ENCODE measurements at regions not wholly inside any gene's neighbourhood (a gene's known extent, or its start where the extent isn't known, plus 50 kb on each side); places are given as distances from the start of the nearest gene placed in this dataset.

- DNase-seq (ENCODE audit: low read depth, low spot score): no peak
- TF ChIP-seq CTCF (IDR thresholded peaks at IDR 0.05; ENCODE audit: insufficient read depth, low read length, missing control alignments): no peak
- ChIA-PET CTCF (interaction anchor here (1.2 to 2.4 kb wide), 3 partner anchors 10 to 336 kb away, joined by 3 to 14 read pairs (median 5); no protein-coding TSS in a partner anchor), POLR2A (no interaction called here)
- no peak overlapping the region for H3K4me3 ChIP-seq (ENCODE audit: low read depth, low read length)
Observed at GRCh38 chr5:54854883-54855581, 130.4 kb downstream of the ESM1 start.

- ChIA-PET POLR2A (no interaction called here), CTCF (interaction anchor here (0.9 to 5.0 kb wide), 6 partner anchors 15 to 363 kb away, joined by 3 to 38 read pairs (median 4); partner anchors contain the start of gene SNX18)
- TF ChIP-seq CTCF (IDR thresholded peaks at IDR 0.05; ENCODE audit: insufficient read depth, low read length, missing control alignments): no peak
Observed at GRCh38 chr5:54852007-54852406, 133.4 kb downstream of the ESM1 start.

GRCh38 chr5:54851449-54851848 lies 133.9 kb downstream of the ESM1 start:
- CTCF ChIA-PET: interaction anchor here (0.9 to 5.0 kb wide), 8 partner anchors 8 to 362 kb away, joined by 3 to 38 read pairs (median 4); partner anchors contain the start of gene SNX18
- POLR2A ChIA-PET: no interaction called here
- H3K4me3 ChIP-seq (ENCODE audit: low read depth, low read length): no peak overlapping the region
- DNase-seq (ENCODE audit: low read depth, low spot score): no peak
- no peak for TF ChIP-seq CTCF (IDR thresholded peaks at IDR 0.05; ENCODE audit: insufficient read depth, low read length, missing control alignments)

More at GRCh38 chr5:54852007-54852406, 133.4 kb downstream of the ESM1 start:
- DNase-seq (ENCODE audit: low read depth, low spot score): no peak
- no peak overlapping the region for H3K4me3 ChIP-seq (ENCODE audit: low read depth, low read length)

GRCh38 chr5:54848581-54848980 lies 136.8 kb downstream of the ESM1 start:
- no peak overlapping the region for H3K4me3 ChIP-seq (ENCODE audit: low read depth, low read length)
- no peak for DNase-seq (ENCODE audit: low read depth, low spot score)
- no peak for TF ChIP-seq CTCF (IDR thresholded peaks at IDR 0.05; ENCODE audit: insufficient read depth, low read length, missing control alignments)
- ChIA-PET CTCF (interaction anchor here (1.2 to 5.0 kb wide), 4 partner anchors 11 to 332 kb away, joined by 3 to 38 read pairs (median 12); partner anchors contain the start of genes GPX8 and SNX18), POLR2A (no interaction called here)

GRCh38 chr5:54845567-54845941 lies 139.8 kb downstream of the ESM1 start:
- ChIA-PET POLR2A (interaction anchor here (1.1 to 1.6 kb wide), 2 partner anchors 84 to 328 kb away, joined by 3 to 6 read pairs; partner anchors contain the start of gene SNX18), CTCF (interaction anchor here (0.6 to 4.7 kb wide), 47 partner anchors 9 to 602 kb away, joined by 3 to 148 read pairs (median 6); partner anchors contain the start of genes ARL15, GPX8, HSPB3 and SNX18)
- DNase-seq (ENCODE audit: low read depth, low spot score): no peak
- TF ChIP-seq CTCF (IDR thresholded peaks at IDR 0.05; ENCODE audit: insufficient read depth, low read length, missing control alignments): no peak
- H3K4me3 ChIP-seq (ENCODE audit: low read depth, low read length): no peak overlapping the region

GRCh38 chr5:54844905-54845566 lies 140.4 kb downstream of the ESM1 start:
- no peak for TF ChIP-seq CTCF (IDR thresholded peaks at IDR 0.05; ENCODE audit: insufficient read depth, low read length, missing control alignments)
- no peak overlapping the region for H3K4me3 ChIP-seq (ENCODE audit: low read depth, low read length)
- DNase-seq (ENCODE audit: low read depth, low spot score): no peak
- ChIA-PET POLR2A (interaction anchor here (1.1 to 1.6 kb wide), 2 partner anchors 84 to 328 kb away, joined by 3 to 6 read pairs; partner anchors contain the start of gene SNX18), CTCF (interaction anchor here (0.6 to 4.7 kb wide), 74 partner anchors 9 to 601 kb away, joined by 3 to 148 read pairs (median 4); partner anchors contain the start of genes ARL15, GPX8, HSPB3 and SNX18)
